GM10248 (cell line): ENCODE measurements at regions not wholly inside any gene's neighbourhood (a gene's known extent, or its start where the extent isn't known, plus 50 kb on each side); places are given as distances from the start of the nearest gene placed in this dataset.

ENCODE experiments used
- CTCF ChIA-PET: fragments of 300-600 bp; sonication (Branson Sonifier 250); formaldehyde crosslinking; extraction: SDS; loops from one replicate; lab custom pipeline; 2021; ENCODE audit warnings: antibody characterized with exemption; lab: Yijun Ruan, JAX
- POLR2A ChIA-PET: fragments of 350-650 bp; sonication (Branson Sonifier 250); formaldehyde crosslinking; extraction: SDS; loops from one replicate; lab custom pipeline; 2020; ENCODE audit warnings: antibody characterized with exemption; lab: Yijun Ruan, JAX
- DNase-seq: peaks from one replicate; pipeline ENCODE4 v3.0.0; 2012; ENCODE audit errors: extremely low spot score
- TF ChIP-seq, protein P1 (sequence below): IDR thresholded peaks from 2 replicates; pipeline ENCODE4 v1.5.1; 2012; ENCODE audit warnings: mild to moderate bottlenecking, low read depth; ENCODE audit errors: extremely low read depth, missing control alignments, control extremely low read depth

DNA sequence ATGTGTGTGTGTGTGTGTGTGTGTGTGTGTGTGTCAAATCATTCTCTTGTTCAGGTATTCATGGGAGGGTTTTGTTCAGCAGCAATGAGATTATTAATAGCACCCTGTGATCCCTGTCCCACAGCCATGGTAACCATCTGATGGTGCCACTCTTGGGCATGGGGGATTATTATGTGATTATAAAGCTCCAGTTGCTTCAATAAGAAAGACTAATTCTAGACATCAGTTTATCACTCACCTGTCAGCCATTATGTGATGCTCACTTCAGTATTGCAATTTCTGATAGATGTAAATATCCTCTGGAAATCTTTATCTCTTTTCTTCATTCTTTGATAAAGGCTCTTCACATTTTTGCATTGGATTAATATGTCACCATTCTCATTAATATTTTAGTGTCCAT is 145.9 kb upstream of the POU1F1 start:
- CTCF ChIA-PET = no interaction called here

DNA sequence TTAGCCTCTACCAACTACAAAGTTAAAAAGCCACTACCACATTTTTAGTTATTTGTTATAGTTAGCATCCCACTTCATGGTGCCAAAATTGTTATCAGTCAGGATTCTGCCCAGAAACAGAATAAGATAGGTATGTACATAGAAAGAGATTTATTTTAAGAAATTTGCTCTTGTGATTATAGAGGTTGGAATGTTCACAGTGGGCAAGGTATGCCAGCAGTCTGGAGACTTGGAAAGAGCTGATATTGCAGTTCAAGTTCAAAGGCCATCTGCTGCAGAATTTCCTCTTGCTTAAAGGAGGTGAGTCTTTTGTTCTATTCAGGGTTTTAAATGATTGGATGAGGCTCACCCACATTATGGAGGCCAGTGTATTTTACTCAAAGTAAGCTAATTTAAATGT is 143.8 kb upstream of the POU1F1 start:
- ChIA-PET POLR2A (no interaction called here), CTCF (interaction anchor here (1.3 kb wide), 1 partner anchor 70 kb away, joined by 3 read pairs; no protein-coding TSS in a partner anchor)
- no peak for DNase-seq
- TF ChIP-seq, protein P1, sequence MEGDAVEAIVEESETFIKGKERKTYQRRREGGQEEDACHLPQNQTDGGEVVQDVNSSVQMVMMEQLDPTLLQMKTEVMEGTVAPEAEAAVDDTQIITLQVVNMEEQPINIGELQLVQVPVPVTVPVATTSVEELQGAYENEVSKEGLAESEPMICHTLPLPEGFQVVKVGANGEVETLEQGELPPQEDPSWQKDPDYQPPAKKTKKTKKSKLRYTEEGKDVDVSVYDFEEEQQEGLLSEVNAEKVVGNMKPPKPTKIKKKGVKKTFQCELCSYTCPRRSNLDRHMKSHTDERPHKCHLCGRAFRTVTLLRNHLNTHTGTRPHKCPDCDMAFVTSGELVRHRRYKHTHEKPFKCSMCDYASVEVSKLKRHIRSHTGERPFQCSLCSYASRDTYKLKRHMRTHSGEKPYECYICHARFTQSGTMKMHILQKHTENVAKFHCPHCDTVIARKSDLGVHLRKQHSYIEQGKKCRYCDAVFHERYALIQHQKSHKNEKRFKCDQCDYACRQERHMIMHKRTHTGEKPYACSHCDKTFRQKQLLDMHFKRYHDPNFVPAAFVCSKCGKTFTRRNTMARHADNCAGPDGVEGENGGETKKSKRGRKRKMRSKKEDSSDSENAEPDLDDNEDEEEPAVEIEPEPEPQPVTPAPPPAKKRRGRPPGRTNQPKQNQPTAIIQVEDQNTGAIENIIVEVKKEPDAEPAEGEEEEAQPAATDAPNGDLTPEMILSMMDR = no peak

More for the DNA sequence above, 145.9 kb upstream of the POU1F1 start:
- POLR2A ChIA-PET = no interaction called here
- no peak for DNase-seq
- TF ChIP-seq, protein P1 = no peak

DNA sequence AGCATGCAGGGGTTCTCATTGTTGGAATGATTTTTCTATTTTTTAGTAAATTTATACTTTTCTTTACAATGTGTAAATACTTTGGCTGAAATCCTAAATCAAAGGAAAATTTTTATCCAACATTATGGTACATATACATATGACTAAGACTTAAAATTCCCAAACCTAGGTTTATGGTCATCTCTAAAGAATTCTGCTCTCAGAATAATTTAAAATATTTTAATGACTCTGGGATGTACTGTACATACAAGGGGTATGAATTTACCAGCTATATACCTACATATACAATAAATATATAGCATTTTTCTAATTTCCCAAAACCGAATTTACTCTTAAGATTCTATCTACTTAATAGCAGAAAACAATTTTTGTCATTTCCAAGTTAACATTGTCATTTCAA is 137.9 kb upstream of the POU1F1 start:
- TF ChIP-seq, protein P1 = no peak
- CTCF ChIA-PET = interaction anchor here (1.6 kb wide), 1 partner anchor 35 kb away, joined by 4 read pairs; no protein-coding TSS in a partner anchor
- POLR2A ChIA-PET = no interaction called here
- no peak for DNase-seq

- no peak for DNase-seq
- CTCF ChIA-PET = interaction anchor here (1.6 kb wide), 1 partner anchor 34 kb away, joined by 4 read pairs; no protein-coding TSS in a partner anchor
- POLR2A ChIA-PET = no interaction called here
- TF ChIP-seq, protein P1 = no peak
Observed at GRCh38 chr3:87413814-87414213, 137.4 kb upstream of the POU1F1 start.

GRCh38 chr3:87410110-87410509 is 133.7 kb upstream of the POU1F1 start:
- no peak for DNase-seq
- ChIA-PET CTCF (no interaction called here), POLR2A (no interaction called here)
- TF ChIP-seq, protein P1 = no peak

DNA sequence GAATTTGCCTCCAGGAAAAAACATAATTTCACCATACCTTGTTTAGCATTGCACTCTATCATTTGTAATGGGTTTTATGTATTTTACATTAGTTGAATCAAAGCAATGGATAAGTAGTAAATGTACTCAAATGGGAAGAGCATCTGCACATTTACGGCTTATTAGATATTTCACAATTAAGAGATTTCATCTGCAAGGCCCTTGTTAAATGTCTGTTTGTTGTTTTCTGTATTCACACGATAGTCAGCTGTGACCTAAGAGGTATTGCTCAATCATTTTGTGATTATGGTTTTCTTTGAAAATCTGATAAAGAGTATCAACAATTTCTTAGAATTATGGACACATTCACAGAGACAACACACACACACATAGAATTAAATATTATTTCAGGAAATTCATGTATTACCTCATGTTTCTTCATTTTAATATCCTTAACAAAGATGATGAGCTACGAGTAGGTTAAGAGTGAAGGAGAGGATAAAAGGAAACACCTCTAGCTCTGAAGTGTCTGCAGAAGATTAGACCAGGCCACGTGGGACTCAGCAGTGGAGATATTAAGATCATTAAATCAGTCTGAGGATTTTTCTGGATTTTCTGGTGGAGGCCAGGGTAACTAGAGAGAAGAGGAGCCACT is 121.9 kb upstream of the POU1F1 start:
- ChIA-PET CTCF (no interaction called here), POLR2A (no interaction called here)
- TF ChIP-seq, protein P1 = no peak
- no peak for DNase-seq

GRCh38 chr3:87397211-87397610 is 120.8 kb upstream of the POU1F1 start:
- ChIA-PET POLR2A (no interaction called here), CTCF (no interaction called here)
- TF ChIP-seq, protein P1 = no peak
- no peak for DNase-seq
